ENCODE measurements at regions not wholly inside any gene's neighbourhood (a gene's known extent, or its start where the extent isn't known, plus 50 kb on each side); places are given as distances from the start of the nearest gene placed in this dataset.
A peak's percentile ranks its signal among the peaks of the same experiment; 100 is the strongest.

DNA sequence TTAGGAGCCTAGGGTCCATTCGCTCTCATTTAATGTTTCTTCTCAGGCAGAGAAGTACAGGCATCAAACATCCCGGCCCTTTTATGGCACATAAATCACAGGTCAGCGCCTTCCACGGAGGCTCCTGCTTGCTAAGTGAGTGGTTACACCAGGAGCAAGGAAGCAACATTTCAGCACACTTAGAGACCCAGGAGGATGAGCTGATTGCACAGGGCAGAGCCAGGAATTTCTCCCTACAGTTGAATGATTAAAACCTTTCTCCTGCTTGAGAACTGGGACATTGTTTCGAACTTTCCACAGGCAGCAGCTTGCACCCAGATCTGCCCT, 233.4 kb downstream of the SPTSSA start:
- H3K36me3 ChIP-seq (ENCODE audit: control insufficient read depth in 2 of 3, insufficient read depth in 3 of 3, low read length in 3 of 3), result no peaks in the 10 kb centered on the region
- TF ChIP-seq, protein P1, sequence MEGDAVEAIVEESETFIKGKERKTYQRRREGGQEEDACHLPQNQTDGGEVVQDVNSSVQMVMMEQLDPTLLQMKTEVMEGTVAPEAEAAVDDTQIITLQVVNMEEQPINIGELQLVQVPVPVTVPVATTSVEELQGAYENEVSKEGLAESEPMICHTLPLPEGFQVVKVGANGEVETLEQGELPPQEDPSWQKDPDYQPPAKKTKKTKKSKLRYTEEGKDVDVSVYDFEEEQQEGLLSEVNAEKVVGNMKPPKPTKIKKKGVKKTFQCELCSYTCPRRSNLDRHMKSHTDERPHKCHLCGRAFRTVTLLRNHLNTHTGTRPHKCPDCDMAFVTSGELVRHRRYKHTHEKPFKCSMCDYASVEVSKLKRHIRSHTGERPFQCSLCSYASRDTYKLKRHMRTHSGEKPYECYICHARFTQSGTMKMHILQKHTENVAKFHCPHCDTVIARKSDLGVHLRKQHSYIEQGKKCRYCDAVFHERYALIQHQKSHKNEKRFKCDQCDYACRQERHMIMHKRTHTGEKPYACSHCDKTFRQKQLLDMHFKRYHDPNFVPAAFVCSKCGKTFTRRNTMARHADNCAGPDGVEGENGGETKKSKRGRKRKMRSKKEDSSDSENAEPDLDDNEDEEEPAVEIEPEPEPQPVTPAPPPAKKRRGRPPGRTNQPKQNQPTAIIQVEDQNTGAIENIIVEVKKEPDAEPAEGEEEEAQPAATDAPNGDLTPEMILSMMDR (IDR thresholded peaks at IDR 0.05; ENCODE audit: borderline replicate concordance, extremely low read depth, insufficient read depth), result no peak
- H3K27ac ChIP-seq (ENCODE audit: low read depth in 2 of 2, low read length in 2 of 2), result no peak overlapping the region
- DNase-seq, result peak in 1 of 5 donors; percentile 8
- H3K9me3 ChIP-seq (ENCODE audit: control insufficient read depth in 2 of 3, insufficient read depth in 1 of 3, low read length in 3 of 3), result no peaks in the 10 kb centered on the region
- H3K9ac ChIP-seq (ENCODE audit: low read length in 3 of 3), result no peak overlapping the region
- no peak overlapping the region for H3K4me3 ChIP-seq (ENCODE audit: low read length in 3 of 3)
- no peaks in the 10 kb centered on the region for H3K27me3 ChIP-seq (ENCODE audit: control insufficient read depth, insufficient read depth, low read length)
- intact Hi-C loops (cut with DNase I), result no loop called here
- peaks cover 0 to 2% (median 0%) of the 10 kb centered on the region in 3 donors for H3K4me1 ChIP-seq (ENCODE audit: control insufficient read depth in 2 of 3, insufficient read depth in 2 of 3, low read depth in 1 of 3, low read length in 3 of 3)
- no peak for FAIRE-seq

DNA sequence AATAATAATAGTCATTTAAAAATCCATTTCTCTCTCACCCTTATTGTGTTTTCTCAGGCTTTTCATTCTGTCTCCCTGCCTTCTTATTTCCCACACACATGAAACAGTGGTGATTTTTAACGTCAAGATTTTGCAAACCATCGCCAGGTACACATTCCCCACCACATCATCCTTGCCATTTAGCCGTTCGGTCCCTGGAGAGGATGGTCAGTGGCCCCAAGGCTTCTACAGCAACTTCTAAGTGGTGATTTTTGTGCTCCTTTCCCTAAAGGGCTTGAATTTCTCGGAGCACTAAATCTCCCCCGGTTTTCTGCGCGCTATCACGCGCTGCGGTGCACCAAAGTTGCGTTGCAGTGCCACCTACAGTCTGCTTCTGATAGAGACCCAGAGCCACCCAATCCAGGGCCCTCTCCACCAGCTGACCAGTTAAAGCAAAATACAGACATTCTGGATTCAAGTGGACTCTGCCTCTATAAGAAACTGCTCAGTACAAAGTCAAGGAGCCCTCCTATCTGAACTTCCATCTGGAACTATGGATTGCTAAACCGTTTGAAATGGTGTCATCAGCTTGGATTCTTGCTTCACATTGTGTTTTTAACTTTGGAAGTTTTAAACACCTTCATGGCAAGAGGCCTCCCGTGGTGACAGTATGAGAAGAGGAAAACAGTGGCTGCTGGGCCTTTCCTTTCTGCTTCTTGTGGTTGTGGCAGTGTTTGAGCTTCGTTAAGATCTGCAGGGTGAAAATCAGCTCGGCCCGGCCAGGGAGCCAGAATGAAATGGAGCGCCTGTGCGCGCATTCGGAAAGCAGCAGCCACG, 234.0 kb downstream of the SPTSSA start:
- intact Hi-C loops (cut with DNase I), result no loop called here
- no peaks in the 10 kb centered on the region for H3K9me3 ChIP-seq (ENCODE audit: control insufficient read depth in 2 of 3, insufficient read depth in 1 of 3, low read length in 3 of 3)
- DNase-seq (peak; percentile 69 to 86 (median 76)), FAIRE-seq (peak; percentile 29)
- no peaks in the 10 kb centered on the region for H3K36me3 ChIP-seq (ENCODE audit: control insufficient read depth in 2 of 3, insufficient read depth in 3 of 3, low read length in 3 of 3)
- no peaks in the 10 kb centered on the region for H3K27me3 ChIP-seq (ENCODE audit: control insufficient read depth, insufficient read depth, low read length)
- peak overlapping the region in 2 of 3 donors; percentile 19 to 28 for H3K4me3 ChIP-seq (ENCODE audit: low read length in 3 of 3)
- H3K9ac ChIP-seq (ENCODE audit: low read length in 3 of 3), result no peak overlapping the region
- H3K27ac ChIP-seq (ENCODE audit: low read depth in 2 of 2, low read length in 2 of 2), result no peak overlapping the region
- peaks cover 0 to 2% (median 2%) of the 10 kb centered on the region in 3 donors for H3K4me1 ChIP-seq (ENCODE audit: control insufficient read depth in 2 of 3, insufficient read depth in 2 of 3, low read depth in 1 of 3, low read length in 3 of 3)
- TF ChIP-seq, protein P1 (IDR thresholded peaks at IDR 0.05; ENCODE audit: borderline replicate concordance, extremely low read depth, insufficient read depth), result peak; percentile 73

DNA sequence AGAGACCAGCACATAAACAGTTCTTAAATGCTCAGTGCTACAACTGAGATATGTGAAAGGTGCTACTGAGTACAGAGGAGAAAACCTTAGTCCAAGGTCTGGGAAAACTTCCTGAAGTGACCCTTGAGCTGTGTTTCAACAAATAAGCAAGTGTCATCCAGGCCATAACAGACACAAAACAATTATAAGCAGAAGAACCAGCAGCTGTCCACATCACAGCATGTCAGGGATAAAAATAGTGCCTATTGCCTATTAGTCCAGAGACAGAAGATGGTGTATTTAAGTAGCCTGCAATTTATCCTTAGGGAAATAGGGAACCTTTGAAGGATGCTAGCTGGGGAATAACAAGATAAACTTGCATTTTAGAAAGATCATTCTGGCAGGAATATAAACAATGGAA, 237.8 kb downstream of the SPTSSA start:
- Histone ChIP-seq H3K4me3 (ENCODE audit: low read length in 3 of 3) (no peak overlapping the region), H3K9me3 (ENCODE audit: control insufficient read depth in 2 of 3, insufficient read depth in 1 of 3, low read length in 3 of 3) (no peaks in the 10 kb centered on the region), H3K27me3 (ENCODE audit: control insufficient read depth, insufficient read depth, low read length) (no peaks in the 10 kb centered on the region), H3K4me1 (ENCODE audit: control insufficient read depth in 2 of 3, insufficient read depth in 2 of 3, low read depth in 1 of 3, low read length in 3 of 3) (peaks cover 0 to 2% (median 2%) of the 10 kb centered on the region in 3 donors), H3K27ac (ENCODE audit: low read depth in 2 of 2, low read length in 2 of 2) (no peak overlapping the region), H3K9ac (ENCODE audit: low read length in 3 of 3) (no peak overlapping the region), H3K36me3 (ENCODE audit: control insufficient read depth in 2 of 3, insufficient read depth in 3 of 3, low read length in 3 of 3) (no peaks in the 10 kb centered on the region)
- DNase-seq (no peak), FAIRE-seq (no peak)
- TF ChIP-seq, protein P1 (IDR thresholded peaks at IDR 0.05; ENCODE audit: borderline replicate concordance, extremely low read depth, insufficient read depth), result no peak
- intact Hi-C loops (cut with DNase I), result no loop called here
